T-helper 2 cell treated with Interferon-gamma antibody and Interleukin-4, amounts not matched to agents 5 μg/mL and 100 μg/mL, for 36 hours (primary cell): ENCODE measurements at regions not wholly inside any gene's neighbourhood (a gene's known extent, or its start where the extent isn't known, plus 50 kb on each side); places are given as distances from the start of the nearest gene placed in this dataset.

Source experiments
- DNase-seq: peaks from one replicate; pipeline ENCODE4 v3.0.0; 2021; ENCODE audit warnings: low spot score
- H3K27ac Mint-ChIP-seq: one replicate; pipeline ENCODE4 v1.8.0; 2021; ENCODE audit warnings: mild to moderate bottlenecking, mixed read lengths
- H3K27me3 Mint-ChIP-seq: one replicate; pipeline ENCODE4 v1.8.0; 2021; ENCODE audit warnings: low read depth, mixed read lengths
- H3K36me3 Mint-ChIP-seq: one replicate; pipeline ENCODE4 v1.8.0; 2021; ENCODE audit warnings: low read depth, mixed read lengths
- H3K4me1 Mint-ChIP-seq: one replicate; pipeline ENCODE4 v1.8.0; 2021; ENCODE audit warnings: low read depth, mixed read lengths
- H3K4me3 Mint-ChIP-seq: one replicate; pipeline ENCODE4 v1.8.0; 2022; ENCODE audit warnings: mild to moderate bottlenecking, moderate library complexity, mixed read lengths
- H3K9me3 Mint-ChIP-seq: one replicate; pipeline ENCODE4 v1.8.0; 2021; ENCODE audit warnings: mixed read lengths

DNA sequence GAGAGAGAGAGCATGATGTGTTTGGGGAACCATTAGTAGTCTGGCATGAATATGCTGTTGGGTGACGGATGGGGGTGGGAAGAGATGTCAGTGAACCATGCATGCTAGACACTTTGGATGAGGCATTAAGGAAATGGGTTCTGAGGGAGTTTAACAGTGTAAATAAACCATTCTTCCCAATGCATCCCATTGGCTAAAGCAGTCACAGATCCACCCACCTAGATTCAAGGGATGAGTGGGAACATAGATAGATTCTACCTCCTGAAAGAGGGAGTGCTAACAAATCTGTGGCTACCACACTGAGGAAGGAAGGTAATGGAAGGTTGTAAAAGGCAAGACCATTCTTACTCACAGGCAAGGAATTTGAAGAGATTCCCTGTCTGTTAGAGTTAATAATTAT lies 129.8 kb upstream of the CACNA1E start:
- no peaks in the 10 kb centered on the region for H3K9me3 Mint-ChIP-seq
- DNase-seq, result no peak
- H3K36me3 Mint-ChIP-seq, result no peaks in the 10 kb centered on the region
- no peaks in the 10 kb centered on the region for H3K4me1 Mint-ChIP-seq
- H3K27ac Mint-ChIP-seq, result no peak overlapping the region
- H3K27me3 Mint-ChIP-seq, result no peaks in the 10 kb centered on the region
- no peak overlapping the region for H3K4me3 Mint-ChIP-seq

DNA sequence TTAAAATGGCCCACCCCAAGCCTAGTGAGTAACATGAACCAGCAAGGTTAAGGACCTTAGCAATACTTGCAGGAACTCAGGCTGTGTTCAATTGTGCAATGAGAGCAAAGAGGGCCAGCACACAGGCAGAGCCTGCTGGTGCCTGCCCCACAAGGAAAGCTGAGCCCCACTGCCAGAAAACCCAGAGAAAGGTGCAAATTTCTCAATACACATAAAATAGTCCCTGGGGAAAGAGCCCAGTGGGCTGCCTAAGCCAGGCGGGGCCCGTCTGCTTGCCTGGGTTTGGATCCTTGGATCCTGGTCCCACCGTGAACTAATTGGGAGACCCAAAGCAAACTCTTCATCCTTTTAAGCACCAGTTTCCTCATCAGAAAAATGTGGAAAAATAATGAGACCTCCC lies 128.5 kb upstream of the CACNA1E start:
- Mint-ChIP-seq H3K4me1 (no peaks in the 10 kb centered on the region), H3K4me3 (no peak overlapping the region), H3K9me3 (no peaks in the 10 kb centered on the region), H3K36me3 (no peaks in the 10 kb centered on the region), H3K27me3 (peaks cover 5% of the 10 kb centered on the region), H3K27ac (no peak overlapping the region)
- no peak for DNase-seq

DNA sequence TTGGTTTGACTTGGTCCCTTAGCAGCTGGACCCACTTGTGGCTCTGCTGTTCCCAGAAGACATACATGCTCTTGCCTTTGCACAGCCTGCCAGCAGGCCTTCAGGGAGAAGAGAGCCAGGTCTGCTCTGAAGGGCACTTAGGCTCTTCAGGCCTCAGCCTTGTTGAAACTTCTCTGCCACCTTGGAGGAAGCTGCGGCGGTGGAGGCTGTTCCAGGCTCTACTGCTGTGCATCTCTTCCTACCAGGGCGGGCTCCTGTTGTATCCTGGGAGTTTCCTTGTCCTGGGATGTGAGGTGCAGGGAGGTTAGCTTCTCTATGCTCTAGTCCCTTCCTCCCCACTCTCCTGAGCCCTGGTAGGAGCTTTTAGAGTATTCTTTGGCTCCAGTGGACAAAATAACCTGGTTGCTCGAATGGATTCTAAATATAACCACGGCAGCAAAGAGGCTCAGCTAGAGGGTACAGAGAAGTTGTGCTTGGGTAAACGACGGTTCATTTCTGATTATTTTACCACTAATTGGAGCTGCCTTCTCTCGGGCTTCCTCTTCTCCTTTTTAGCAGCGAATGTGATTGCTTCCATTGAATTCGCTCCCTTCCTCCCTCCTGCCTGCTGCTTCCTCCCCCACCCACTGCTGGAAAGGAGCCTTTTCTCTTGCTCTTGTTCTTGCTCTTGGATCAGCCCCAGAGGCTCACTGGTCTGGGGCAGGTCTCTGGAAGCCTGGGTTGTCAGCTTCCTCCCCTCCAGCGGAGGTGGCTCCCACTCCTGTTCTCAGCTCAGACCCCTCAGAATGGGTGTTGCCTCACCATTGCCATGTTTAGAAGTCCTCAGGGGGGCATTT lies 126.6 kb upstream of the CACNA1E start:
- H3K4me1 Mint-ChIP-seq, result no peaks in the 10 kb centered on the region
- no peak overlapping the region for H3K4me3 Mint-ChIP-seq
- no peaks in the 10 kb centered on the region for H3K36me3 Mint-ChIP-seq
- no peak for DNase-seq
- no peaks in the 10 kb centered on the region for H3K9me3 Mint-ChIP-seq
- peaks cover 5% of the 10 kb centered on the region for H3K27me3 Mint-ChIP-seq
- H3K27ac Mint-ChIP-seq, result no peak overlapping the region

DNA sequence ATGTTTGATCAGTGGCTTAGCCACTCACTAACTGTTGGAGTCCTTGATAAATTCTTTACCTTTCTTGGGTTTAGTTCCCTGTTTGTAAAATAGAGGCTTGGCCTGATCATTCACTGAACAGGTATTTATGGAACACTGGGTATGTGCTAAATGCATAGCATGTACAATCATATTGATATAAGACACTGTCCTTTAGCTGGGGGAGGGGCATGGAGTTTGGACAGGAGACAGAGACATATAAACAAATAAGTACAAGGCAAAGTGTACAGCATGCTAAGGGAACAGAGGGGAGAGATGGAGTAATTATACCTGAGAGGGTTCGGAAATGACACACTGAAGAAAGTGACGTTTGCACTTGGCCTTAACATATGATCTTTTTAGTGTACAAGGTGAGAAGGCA lies 124.3 kb upstream of the CACNA1E start:
- Mint-ChIP-seq H3K9me3 (no peaks in the 10 kb centered on the region), H3K27ac (no peak overlapping the region), H3K4me3 (no peak overlapping the region), H3K36me3 (no peaks in the 10 kb centered on the region), H3K4me1 (no peaks in the 10 kb centered on the region), H3K27me3 (peaks cover 5% of the 10 kb centered on the region)
- DNase-seq, result no peak

DNA sequence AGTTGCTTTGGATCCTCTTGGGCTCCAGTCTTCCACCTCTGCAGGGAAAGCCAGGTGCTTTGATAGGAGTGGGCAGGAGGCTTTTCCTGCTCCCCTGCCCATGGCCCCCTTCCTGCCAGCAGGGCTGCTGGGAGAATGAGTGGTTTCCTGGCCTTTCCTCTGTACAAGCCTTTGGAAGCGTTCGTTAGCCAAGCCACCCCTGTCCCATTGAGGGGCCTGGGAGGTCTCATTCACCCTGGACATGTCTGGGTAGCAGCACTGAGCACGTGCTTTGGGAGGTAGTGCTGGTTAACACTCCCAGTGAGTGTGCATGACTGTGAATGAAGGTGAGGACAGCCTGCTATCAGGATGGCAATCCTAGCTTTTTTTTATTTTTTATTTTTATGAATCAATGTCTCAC lies 118.5 kb upstream of the CACNA1E start:
- Mint-ChIP-seq H3K36me3 (no peaks in the 10 kb centered on the region), H3K4me1 (no peaks in the 10 kb centered on the region)

DNA sequence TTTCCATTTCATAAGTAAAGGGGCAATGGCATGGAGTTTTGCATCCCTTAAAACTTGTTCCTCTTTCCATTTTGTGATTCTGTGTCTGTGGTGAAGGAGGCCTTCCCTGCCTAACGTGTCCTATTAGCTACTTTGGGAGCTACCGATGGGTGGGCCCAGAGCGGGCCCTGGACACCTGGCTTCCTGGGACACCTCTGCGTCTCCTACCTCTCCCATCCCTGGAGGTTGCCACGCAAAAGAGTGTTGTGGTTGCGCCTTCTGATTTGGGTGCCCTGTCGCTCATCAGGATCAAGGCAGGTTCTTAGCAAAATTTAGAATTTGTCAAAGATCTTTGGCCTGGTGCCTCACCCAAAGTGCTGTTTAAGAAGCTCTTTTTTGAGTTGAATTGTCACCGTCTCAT lies 116.4 kb upstream of the CACNA1E start:
- Mint-ChIP-seq H3K27ac (peak overlapping the region; percentile 57), H3K36me3 (no peaks in the 10 kb centered on the region), H3K4me1 (no peaks in the 10 kb centered on the region), H3K4me3 (no peak overlapping the region), H3K9me3 (peaks cover 4% of the 10 kb centered on the region), H3K27me3 (peaks cover 2% of the 10 kb centered on the region)
- DNase-seq, result no peak

More for the DNA sequence above, 118.5 kb upstream of the CACNA1E start:
- Mint-ChIP-seq H3K4me3 (no peak overlapping the region), H3K27me3 (peaks cover 2% of the 10 kb centered on the region), H3K27ac (no peak overlapping the region), H3K9me3 (no peaks in the 10 kb centered on the region)
- no peak for DNase-seq

DNA sequence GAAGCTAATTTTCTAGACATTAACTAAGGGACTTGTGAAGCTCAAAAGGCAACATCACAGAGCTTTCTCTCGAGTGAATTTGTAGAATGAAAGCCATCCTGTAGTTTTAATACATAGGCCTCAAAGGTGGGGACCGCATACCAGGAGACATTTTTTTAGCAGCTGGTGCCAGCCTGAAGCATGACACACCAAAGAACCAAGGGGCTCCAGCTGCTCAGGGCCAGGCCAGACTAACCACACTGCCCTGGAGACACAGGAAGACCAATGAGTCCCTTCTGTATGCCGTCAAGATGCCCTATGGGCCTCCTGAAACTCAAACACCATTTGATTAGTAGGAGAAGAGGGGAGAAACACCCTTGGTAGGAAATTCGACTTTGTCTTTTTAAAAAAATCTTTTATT lies 113.9 kb upstream of the CACNA1E start:
- H3K27ac Mint-ChIP-seq, result no peak overlapping the region
- peaks cover 11% of the 10 kb centered on the region for H3K9me3 Mint-ChIP-seq
- no peaks in the 10 kb centered on the region for H3K36me3 Mint-ChIP-seq

DNA sequence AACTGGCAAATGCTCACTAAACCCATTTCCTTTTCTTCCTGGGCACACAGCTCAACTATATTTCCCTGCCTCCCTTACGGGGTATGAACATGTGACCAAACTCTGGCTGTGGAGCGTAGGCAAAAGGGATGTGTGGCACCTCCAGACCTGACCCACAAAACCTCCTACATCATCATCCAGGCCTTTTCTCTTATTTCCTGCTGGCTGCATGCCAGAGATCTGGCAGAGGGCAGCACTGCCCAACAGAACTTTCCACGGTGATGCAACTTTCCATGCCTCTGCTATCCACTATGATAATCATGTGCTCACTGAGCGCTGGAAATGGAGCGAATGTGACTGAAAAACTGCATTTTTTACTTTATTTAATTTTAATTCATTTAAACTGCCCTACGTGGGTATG lies 99.6 kb upstream of the CACNA1E start:
- DNase-seq, result no peak
- H3K27ac Mint-ChIP-seq, result no peak overlapping the region
- H3K4me3 Mint-ChIP-seq, result no peak overlapping the region
- no peaks in the 10 kb centered on the region for H3K9me3 Mint-ChIP-seq
- H3K36me3 Mint-ChIP-seq, result no peaks in the 10 kb centered on the region
- H3K4me1 Mint-ChIP-seq, result no peaks in the 10 kb centered on the region
- H3K27me3 Mint-ChIP-seq, result peaks cover 6% of the 10 kb centered on the region

More for the DNA sequence above, 113.9 kb upstream of the CACNA1E start:
- no peak overlapping the region for H3K4me3 Mint-ChIP-seq
- no peaks in the 10 kb centered on the region for H3K4me1 Mint-ChIP-seq
- no peak for DNase-seq
- H3K27me3 Mint-ChIP-seq, result peaks cover 7% of the 10 kb centered on the region

DNA sequence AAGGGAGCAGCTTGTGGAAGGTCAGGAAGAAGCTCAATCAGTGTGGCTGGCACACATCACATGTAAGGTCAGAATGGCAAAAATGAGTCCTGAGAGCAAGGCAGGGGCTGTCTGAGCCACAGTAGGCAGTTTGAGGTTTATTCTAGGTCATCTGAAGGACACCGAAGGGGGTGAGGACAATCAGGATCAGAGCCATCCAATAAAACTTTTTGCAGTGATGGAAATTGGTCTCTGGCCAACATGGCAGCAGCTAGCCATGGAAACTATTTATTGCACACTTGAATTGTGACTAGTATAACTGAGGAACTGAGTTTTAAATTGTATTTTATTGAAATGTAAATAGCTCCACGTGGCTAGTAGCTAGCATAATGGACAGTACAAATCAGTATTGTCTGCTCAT lies 97.0 kb upstream of the CACNA1E start:
- DNase-seq, result no peak
- Mint-ChIP-seq H3K4me1 (peaks cover 2% of the 10 kb centered on the region), H3K27ac (no peak overlapping the region), H3K4me3 (no peak overlapping the region), H3K27me3 (peaks cover 5% of the 10 kb centered on the region), H3K9me3 (no peaks in the 10 kb centered on the region), H3K36me3 (no peaks in the 10 kb centered on the region)

DNA sequence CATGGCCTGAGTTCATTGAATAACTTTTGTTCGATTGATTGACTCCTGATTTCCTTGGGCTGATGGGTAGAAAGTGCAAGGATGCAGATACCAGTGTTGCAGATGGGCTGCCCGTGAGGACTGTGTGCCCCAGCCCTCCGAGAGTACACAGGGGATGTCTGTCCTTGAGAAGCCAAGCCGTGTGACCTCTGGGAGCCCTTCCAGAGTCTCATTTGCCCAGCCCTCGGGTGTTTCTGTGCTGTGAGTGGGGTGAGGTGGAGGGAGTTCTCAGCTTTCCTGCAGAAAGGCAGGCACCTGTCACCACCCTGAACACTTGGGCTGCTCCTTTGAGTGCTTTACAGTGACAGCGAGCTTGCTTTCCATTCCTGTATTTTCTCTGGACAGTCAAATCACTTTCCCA lies 96.4 kb upstream of the CACNA1E start:
- no peak overlapping the region for H3K27ac Mint-ChIP-seq
- H3K9me3 Mint-ChIP-seq, result no peaks in the 10 kb centered on the region
- no peaks in the 10 kb centered on the region for H3K36me3 Mint-ChIP-seq
- H3K4me1 Mint-ChIP-seq, result peaks cover 6% of the 10 kb centered on the region
- no peak overlapping the region for H3K4me3 Mint-ChIP-seq
- peaks cover 5% of the 10 kb centered on the region for H3K27me3 Mint-ChIP-seq
- DNase-seq, result no peak

DNA sequence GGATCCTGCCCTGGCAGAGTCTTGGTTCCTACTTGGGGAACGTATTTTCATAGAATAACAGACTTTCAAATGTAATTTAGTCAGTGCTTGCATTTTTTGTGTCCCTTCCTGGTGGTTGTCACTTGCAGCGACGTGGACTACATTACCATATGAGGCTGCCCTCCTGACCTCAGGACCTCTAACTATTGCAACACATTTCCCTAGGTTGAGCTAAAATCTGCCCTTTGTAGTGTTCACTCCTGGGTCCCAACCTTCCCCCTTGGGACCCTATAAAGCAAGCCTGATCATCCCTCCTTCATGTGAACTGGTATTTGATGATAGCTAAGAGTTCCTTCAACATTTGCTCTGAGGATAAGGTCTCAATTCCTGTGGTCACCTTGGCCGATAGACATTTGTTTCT lies 95.6 kb upstream of the CACNA1E start:
- Mint-ChIP-seq H3K4me3 (no peak overlapping the region), H3K27me3 (peaks cover 5% of the 10 kb centered on the region), H3K4me1 (peaks cover 13% of the 10 kb centered on the region), H3K36me3 (no peaks in the 10 kb centered on the region), H3K9me3 (no peaks in the 10 kb centered on the region), H3K27ac (no peak overlapping the region)
- DNase-seq, result no peak

DNA sequence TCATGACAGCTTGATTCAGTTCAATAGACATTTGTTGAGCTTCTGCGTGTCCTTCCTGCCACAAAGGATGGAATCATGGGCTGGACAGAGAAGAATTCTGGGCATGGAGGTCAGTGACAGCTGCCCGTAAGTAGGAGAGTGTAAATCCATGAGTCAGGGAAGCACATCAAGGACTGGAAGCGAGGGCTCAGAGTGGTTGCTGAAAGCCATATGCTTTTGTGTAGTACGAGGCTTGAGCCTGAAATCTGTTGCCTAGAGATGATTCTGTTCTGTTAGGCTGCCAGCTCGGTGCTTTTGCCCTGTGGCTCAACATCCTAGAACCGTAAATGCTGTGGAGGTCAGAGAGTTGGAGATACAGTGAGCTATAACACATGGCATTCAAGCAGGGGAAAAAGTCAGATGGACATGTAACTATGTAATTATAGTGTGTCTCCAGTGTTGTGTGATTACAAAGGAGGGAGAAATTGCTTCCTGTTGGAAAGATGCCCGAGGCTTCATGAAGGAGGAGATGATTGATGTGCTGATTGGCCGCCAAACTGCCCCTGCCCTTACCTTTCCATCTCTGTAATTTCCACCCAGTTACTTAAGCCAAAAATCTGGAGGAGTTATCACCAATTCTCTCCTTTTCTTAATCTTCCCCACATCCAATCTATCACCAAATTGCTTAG lies 92.8 kb upstream of the CACNA1E start:
- no peaks in the 10 kb centered on the region for H3K9me3 Mint-ChIP-seq
- no peak overlapping the region for H3K27ac Mint-ChIP-seq
- no peak for DNase-seq
- no peaks in the 10 kb centered on the region for H3K36me3 Mint-ChIP-seq
- peaks cover 23% of the 10 kb centered on the region for H3K4me1 Mint-ChIP-seq
- H3K27me3 Mint-ChIP-seq, result peaks cover 5% of the 10 kb centered on the region
- no peak overlapping the region for H3K4me3 Mint-ChIP-seq

DNA sequence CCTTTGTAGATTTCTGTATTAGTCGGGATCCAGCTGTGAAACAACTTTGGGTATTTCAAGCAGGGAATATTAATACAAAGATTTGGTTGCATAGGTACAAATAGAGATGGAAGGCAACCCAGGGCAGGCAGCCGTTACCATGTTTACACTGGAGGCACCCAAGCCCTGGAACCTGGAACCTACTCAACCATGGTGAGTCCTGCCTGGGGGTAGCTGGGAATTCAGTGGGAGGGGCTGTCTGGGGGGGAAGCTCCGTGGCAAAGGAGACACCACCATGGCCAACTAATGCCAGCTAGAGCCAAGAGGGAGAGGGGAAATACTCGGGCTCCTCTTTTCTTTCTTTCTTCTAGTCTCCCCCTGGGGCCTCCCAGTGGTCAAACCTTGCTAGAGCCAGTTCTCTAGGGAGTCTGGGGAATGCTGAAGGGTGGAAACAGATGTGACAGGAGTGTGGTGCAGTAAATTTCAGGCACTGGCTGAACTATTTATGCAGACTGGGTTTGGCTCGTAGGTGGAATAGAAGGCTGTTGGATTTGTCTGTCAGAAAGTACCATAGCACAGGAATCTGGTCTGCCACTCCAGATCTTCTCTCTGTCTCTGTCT lies 91.9 kb upstream of the CACNA1E start:
- Mint-ChIP-seq H3K4me1 (peaks cover 23% of the 10 kb centered on the region), H3K9me3 (no peaks in the 10 kb centered on the region)

DNA sequence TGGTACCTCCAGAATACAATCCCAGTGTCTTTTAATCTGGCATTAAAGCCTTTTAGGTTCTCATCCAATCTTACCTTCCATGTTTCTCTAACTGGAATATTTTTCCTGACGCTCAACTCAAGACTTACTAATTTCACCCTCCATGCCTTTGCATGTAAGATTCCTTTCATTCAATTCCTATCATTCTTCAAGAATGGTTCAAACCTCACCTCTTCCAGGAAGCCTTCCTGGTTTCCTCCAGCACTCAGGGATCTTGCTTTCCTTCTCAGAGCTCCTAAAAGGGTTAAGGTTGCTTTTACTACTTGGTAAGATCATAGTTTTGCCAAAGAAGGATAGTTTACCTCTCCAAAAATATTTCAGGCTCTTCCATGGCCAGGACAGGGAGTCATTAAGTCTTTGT lies 91.2 kb upstream of the CACNA1E start:
- H3K4me1 Mint-ChIP-seq, result peaks cover 23% of the 10 kb centered on the region
- H3K27me3 Mint-ChIP-seq, result peaks cover 5% of the 10 kb centered on the region
- no peaks in the 10 kb centered on the region for H3K9me3 Mint-ChIP-seq
- no peak overlapping the region for H3K27ac Mint-ChIP-seq
- no peak for DNase-seq
- no peak overlapping the region for H3K4me3 Mint-ChIP-seq
- H3K36me3 Mint-ChIP-seq, result no peaks in the 10 kb centered on the region

More for the DNA sequence above, 91.9 kb upstream of the CACNA1E start:
- Mint-ChIP-seq H3K27me3 (peaks cover 5% of the 10 kb centered on the region), H3K27ac (no peak overlapping the region), H3K36me3 (no peaks in the 10 kb centered on the region), H3K4me3 (no peak overlapping the region)
- DNase-seq, result no peak
